Esophagus squamous epithelium (tissue), 5 donors: ENCODE measurements at regions not wholly inside any gene's neighbourhood (a gene's known extent, or its start where the extent isn't known, plus 50 kb on each side); places are given as distances from the start of the nearest gene placed in this dataset.

Source experiments
- DNase-seq: peaks from one replicate; lab custom pipeline; 2025; lab: John Stamatoyannopoulos, UW
- H3K27ac ChIP-seq, 4 donors: fragments of 200-600 bp; sonication (generic); one replicate each; pipeline ENCODE4 v1.5.1; 2016 to 2019; ENCODE audit warnings: mild to moderate bottlenecking in 1 of 4
- H3K27me3 ChIP-seq, 4 donors: fragments of 200-600 bp; sonication (generic); 1 replicate in 3 of 4; 2 replicates in 1 of 4; pipeline versions ENCODE4 v1.5.1 to v1.6.0; 2017 to 2021; ENCODE audit warnings: antibody characterized with exemption in 1 of 4
- H3K36me3 ChIP-seq, 3 donors: fragments of 200-600 bp; sonication (generic); one replicate each; pipeline ENCODE4 v1.5.1; 2016 to 2019
- H3K4me1 ChIP-seq, 3 donors: fragments of 200-600 bp; sonication (generic); one replicate each; pipeline ENCODE4 v1.5.1; 2017 to 2019
- H3K4me3 ChIP-seq, 4 donors: fragments of 200-600 bp; sonication (generic); 1 replicate in 3 of 4; 2 replicates in 1 of 4; pipeline ENCODE4 v1.5.1; 2016 to 2019; ENCODE audit warnings: mild to moderate bottlenecking in 2 of 4, moderate library complexity in 1 of 4
- H3K9me3 ChIP-seq, 3 donors: fragments of 200-600 bp; sonication (generic); one replicate each; pipeline ENCODE4 v1.5.1; 2016 to 2019
- POLR2A ChIP-seq, 4 donors: fragments of 450-650 bp; IDR thresholded peaks; one replicate each; pipeline ENCODE4 v1.6.1; 2017; ENCODE audit warnings: antibody characterized with exemption in 4 of 4, mild to moderate bottlenecking in 4 of 4, moderate library complexity in 3 of 4
- WGBS, 2 donors: methylation state at CpG; one replicate each; pipeline ENCODE4 v1.1.5; 2018; 5-methylcytosine and 5-hydroxymethylcytosine counted together
- intact Hi-C: fragments of 100-400 bp; cut with DNase I; formaldehyde crosslinking; loops from one replicate; pipeline ENCODE4 v1.15.0; 2022
- TF ChIP-seq, protein P1 (sequence below), 6 experiments: fragments of 450-650 bp in 4 of 6; fragments of 200-600 bp in 2 of 6; sonication (generic) in 2 of 6; IDR thresholded peaks; one replicate each; pipeline ENCODE4 v1.5.1; 2016 to 2019; ENCODE audit warnings: antibody characterized with exemption in 6 of 6, mild to moderate bottlenecking in 4 of 6, moderate library complexity in 4 of 6
- donor health status: DM: yes; HTN: yes; CAD: no.

DNA sequence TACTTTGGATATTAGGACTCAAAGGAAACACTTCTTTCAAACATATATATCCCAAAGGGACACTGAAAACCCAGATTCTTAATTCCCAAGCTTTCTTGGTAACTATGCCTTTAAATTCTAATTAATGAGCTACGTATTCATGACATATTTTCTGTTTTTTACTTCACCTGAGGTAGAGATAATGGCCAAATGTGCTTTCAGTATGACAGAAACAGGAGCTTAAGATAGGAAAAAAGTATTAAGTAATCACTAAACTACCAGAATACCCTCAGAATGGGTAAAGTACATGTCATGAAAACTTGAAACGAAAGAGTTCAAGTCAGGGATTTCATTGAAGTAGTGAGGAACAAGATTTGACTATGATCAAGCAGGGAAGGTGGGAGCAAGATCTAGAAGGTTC, 478.5 kb downstream of the AGTPBP1 start:
- peaks cover 0 to 4% (median 0%) of the 10 kb centered on the region in 3 donors for H3K4me1 ChIP-seq
- no peaks in the 10 kb centered on the region for H3K9me3 ChIP-seq
- intact Hi-C loops, result loop anchor here (10.0 kb wide), 1 partner anchor 868 kb away; no protein-coding TSS in a partner anchor
- no peak for DNase-seq
- no peak overlapping the region for H3K4me3 ChIP-seq
- peaks cover 0 to 1% (median 0%) of the 10 kb centered on the region in 4 donors for H3K27me3 ChIP-seq
- 90 to 95% methylated on average over 2 of the region's 2 CpGs for WGBS, 2 donors
- H3K36me3 ChIP-seq, result no peaks in the 10 kb centered on the region
- no peak for TF ChIP-seq POLR2A (IDR thresholded peaks at IDR 0.05)
- TF ChIP-seq, protein P1, sequence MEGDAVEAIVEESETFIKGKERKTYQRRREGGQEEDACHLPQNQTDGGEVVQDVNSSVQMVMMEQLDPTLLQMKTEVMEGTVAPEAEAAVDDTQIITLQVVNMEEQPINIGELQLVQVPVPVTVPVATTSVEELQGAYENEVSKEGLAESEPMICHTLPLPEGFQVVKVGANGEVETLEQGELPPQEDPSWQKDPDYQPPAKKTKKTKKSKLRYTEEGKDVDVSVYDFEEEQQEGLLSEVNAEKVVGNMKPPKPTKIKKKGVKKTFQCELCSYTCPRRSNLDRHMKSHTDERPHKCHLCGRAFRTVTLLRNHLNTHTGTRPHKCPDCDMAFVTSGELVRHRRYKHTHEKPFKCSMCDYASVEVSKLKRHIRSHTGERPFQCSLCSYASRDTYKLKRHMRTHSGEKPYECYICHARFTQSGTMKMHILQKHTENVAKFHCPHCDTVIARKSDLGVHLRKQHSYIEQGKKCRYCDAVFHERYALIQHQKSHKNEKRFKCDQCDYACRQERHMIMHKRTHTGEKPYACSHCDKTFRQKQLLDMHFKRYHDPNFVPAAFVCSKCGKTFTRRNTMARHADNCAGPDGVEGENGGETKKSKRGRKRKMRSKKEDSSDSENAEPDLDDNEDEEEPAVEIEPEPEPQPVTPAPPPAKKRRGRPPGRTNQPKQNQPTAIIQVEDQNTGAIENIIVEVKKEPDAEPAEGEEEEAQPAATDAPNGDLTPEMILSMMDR (IDR thresholded peaks at IDR 0.05), result no peak
- H3K27ac ChIP-seq, result no peak overlapping the region

- DNase-seq, result no peak
- Histone ChIP-seq H3K27ac (no peak overlapping the region), H3K9me3 (no peaks in the 10 kb centered on the region), H3K4me1 (peaks cover 0 to 6% (median 0%) of the 10 kb centered on the region in 3 donors), H3K36me3 (no peaks in the 10 kb centered on the region), H3K4me3 (no peak overlapping the region), H3K27me3 (peaks cover 0 to 11% (median 0%) of the 10 kb centered on the region in 4 donors)
- intact Hi-C loops, result loop anchor here (10.0 kb wide), 1 partner anchor 868 kb away; no protein-coding TSS in a partner anchor
- TF ChIP-seq, protein P1 (IDR thresholded peaks at IDR 0.05), result no peak
- no peak for TF ChIP-seq POLR2A (IDR thresholded peaks at IDR 0.05)
- 28 to 39% methylated on average over 2 of the region's 2 CpGs for WGBS, 2 donors
Measured at GRCh38 chr9:85262333-85262732, 479.4 kb downstream of the AGTPBP1 start.

GRCh38 chr9:85260275-85260845, 481.4 kb downstream of the AGTPBP1 start:
- TF ChIP-seq, protein P1 (IDR thresholded peaks at IDR 0.05), result no peak
- no peak for TF ChIP-seq POLR2A (IDR thresholded peaks at IDR 0.05)
- H3K9me3 ChIP-seq, result no peaks in the 10 kb centered on the region
- WGBS, 2 donors, result 86 to 97% methylated on average over 2 of the region's 2 CpGs
- H3K4me1 ChIP-seq, result peaks cover 0 to 6% (median 0%) of the 10 kb centered on the region in 3 donors
- H3K27me3 ChIP-seq, result peaks cover 0 to 11% (median 0%) of the 10 kb centered on the region in 4 donors
- H3K27ac ChIP-seq, result no peak overlapping the region
- intact Hi-C loops, result loop anchor here (10.0 kb wide), 1 partner anchor 866 kb away; no protein-coding TSS in a partner anchor
- H3K36me3 ChIP-seq, result no peaks in the 10 kb centered on the region
- DNase-seq, result no peak
- no peak overlapping the region for H3K4me3 ChIP-seq

GRCh38 chr9:85258823-85259370, 482.9 kb downstream of the AGTPBP1 start:
- no peak overlapping the region for H3K27ac ChIP-seq
- H3K9me3 ChIP-seq, result no peaks in the 10 kb centered on the region
- no peak overlapping the region for H3K4me3 ChIP-seq
- 33 to 48% methylated on average over 4 to 10 of the region's 10 CpGs for WGBS, 2 donors
- H3K27me3 ChIP-seq, result peaks cover 0 to 11% (median 0%) of the 10 kb centered on the region in 4 donors
- intact Hi-C loops, result no loop called here
- H3K36me3 ChIP-seq, result no peaks in the 10 kb centered on the region
- TF ChIP-seq, protein P1 (IDR thresholded peaks at IDR 0.05), result peak in 5 of 6 experiments; percentile 49 to 79 (median 64)
- no peak for TF ChIP-seq POLR2A (IDR thresholded peaks at IDR 0.05)
- no peak for DNase-seq
- H3K4me1 ChIP-seq, result peaks cover 0 to 6% (median 0%) of the 10 kb centered on the region in 3 donors

- H3K4me3 ChIP-seq, result no peak overlapping the region
- no peaks in the 10 kb centered on the region for H3K9me3 ChIP-seq
- peaks cover 0 to 6% (median 0%) of the 10 kb centered on the region in 3 donors for H3K4me1 ChIP-seq
- intact Hi-C loops, result no loop called here
- TF ChIP-seq, protein P1 (IDR thresholded peaks at IDR 0.05), result no peak
- no peak for TF ChIP-seq POLR2A (IDR thresholded peaks at IDR 0.05)
- H3K27me3 ChIP-seq, result peaks cover 0 to 11% (median 0%) of the 10 kb centered on the region in 4 donors
- no peaks in the 10 kb centered on the region for H3K36me3 ChIP-seq
- H3K27ac ChIP-seq, result no peak overlapping the region
- 55 to 70% methylated on average over 2 to 6 of the region's 7 CpGs for WGBS, 2 donors
- no peak for DNase-seq
Measured at GRCh38 chr9:85258236-85258635, 483.5 kb downstream of the AGTPBP1 start.
